Peyer's patch (tissue), 4 donors: ENCODE measurements at regions not wholly inside any gene's neighbourhood (a gene's known extent, or its start where the extent isn't known, plus 50 kb on each side); places are given as distances from the start of the nearest gene placed in this dataset.
"Not testable (repeated sequence)": the region's sequence is repeated elsewhere in the genome, so short reads cannot be mapped to it uniquely, and the experiment has no call there.

ENCODE experiments used
- DNase-seq, 3 donors: peaks; one replicate each; pipeline ENCODE4 v3.0.0-alpha.2; 2017 to 2019
- H3K27ac ChIP-seq, 4 donors: fragments of 200-600 bp; sonication (generic); one replicate each; pipeline ENCODE4 v1.5.1; 2016 to 2019
- H3K27me3 ChIP-seq, 2 donors: fragments of 200-600 bp; sonication (generic); one replicate each; pipeline ENCODE4 v1.5.1; 2019
- H3K36me3 ChIP-seq, 3 donors: fragments of 200-600 bp; sonication (generic); one replicate each; pipeline ENCODE4 v1.5.1; 2016 to 2019
- H3K4me1 ChIP-seq, 4 donors: fragments of 200-600 bp; sonication (generic); one replicate each; pipeline ENCODE4 v1.5.1; 2016 to 2019
- H3K4me3 ChIP-seq, 4 donors: fragments of 200-600 bp; sonication (generic); 1 replicate in 3 of 4; 2 replicates in 1 of 4; pipeline ENCODE4 v1.5.1; 2016 to 2019; ENCODE audit warnings: mild to moderate bottlenecking in 1 of 4
- H3K9me3 ChIP-seq, 4 donors: fragments of 200-600 bp; sonication (generic); one replicate each; pipeline ENCODE4 v1.5.1; 2016 to 2019; ENCODE audit warnings: mild to moderate bottlenecking in 1 of 4
- POLR2A ChIP-seq, 2 donors: fragments of 450-650 bp; IDR thresholded peaks; one replicate each; pipeline ENCODE4 v1.5.1; 2017; ENCODE audit warnings: antibody characterized with exemption in 2 of 2, mild to moderate bottlenecking in 2 of 2, moderate library complexity in 2 of 2
- small RNA-seq, 2 donors: library from RNA; depleted of rRNA; stranded (forward); fragments of <200 nt; gene quantifications; one replicate each; pipeline ENCODE3, GENCODE V24; 2016
- TF ChIP-seq, protein P1 (sequence below), 6 experiments: fragments of 450-650 bp in 4 of 6; fragments of 200-600 bp in 2 of 6; sonication (generic) in 1 of 6; IDR thresholded peaks; one replicate each; pipeline ENCODE4 v1.5.1; 2017 to 2019; ENCODE audit warnings: antibody characterized with exemption in 6 of 6, mild to moderate bottlenecking in 3 of 6, moderate library complexity in 1 of 6

DNA sequence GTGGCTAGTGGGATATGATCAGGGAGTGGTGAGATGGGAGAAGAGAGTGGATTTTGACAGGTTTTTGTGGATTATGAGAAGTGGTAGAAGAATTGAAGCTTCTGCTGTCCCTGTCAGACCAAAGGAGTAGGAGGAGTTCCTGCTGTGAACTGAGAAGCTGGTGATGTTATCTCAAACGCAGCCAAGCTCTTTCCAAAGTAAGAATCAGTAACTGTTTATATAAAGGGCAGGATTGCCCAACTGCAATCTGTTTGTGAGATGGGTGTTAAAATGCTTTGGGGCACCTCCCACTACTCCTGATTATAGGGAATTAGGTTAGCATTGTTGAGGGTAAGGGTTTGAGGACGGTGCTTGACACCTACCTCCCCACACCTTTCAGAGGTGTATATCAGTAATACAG lies 60.5 kb upstream of the USP25 start:
- DNase-seq, result no peak
- H3K4me1 ChIP-seq, result no peaks in the 10 kb centered on the region
- no peaks in the 10 kb centered on the region for H3K9me3 ChIP-seq
- H3K4me3 ChIP-seq, result no peak overlapping the region
- no peaks in the 10 kb centered on the region for H3K27me3 ChIP-seq
- no peaks in the 10 kb centered on the region for H3K36me3 ChIP-seq
- H3K27ac ChIP-seq, result no peak overlapping the region
- TF ChIP-seq POLR2A (IDR thresholded peaks at IDR 0.05), result no peak
- TF ChIP-seq, protein P1, sequence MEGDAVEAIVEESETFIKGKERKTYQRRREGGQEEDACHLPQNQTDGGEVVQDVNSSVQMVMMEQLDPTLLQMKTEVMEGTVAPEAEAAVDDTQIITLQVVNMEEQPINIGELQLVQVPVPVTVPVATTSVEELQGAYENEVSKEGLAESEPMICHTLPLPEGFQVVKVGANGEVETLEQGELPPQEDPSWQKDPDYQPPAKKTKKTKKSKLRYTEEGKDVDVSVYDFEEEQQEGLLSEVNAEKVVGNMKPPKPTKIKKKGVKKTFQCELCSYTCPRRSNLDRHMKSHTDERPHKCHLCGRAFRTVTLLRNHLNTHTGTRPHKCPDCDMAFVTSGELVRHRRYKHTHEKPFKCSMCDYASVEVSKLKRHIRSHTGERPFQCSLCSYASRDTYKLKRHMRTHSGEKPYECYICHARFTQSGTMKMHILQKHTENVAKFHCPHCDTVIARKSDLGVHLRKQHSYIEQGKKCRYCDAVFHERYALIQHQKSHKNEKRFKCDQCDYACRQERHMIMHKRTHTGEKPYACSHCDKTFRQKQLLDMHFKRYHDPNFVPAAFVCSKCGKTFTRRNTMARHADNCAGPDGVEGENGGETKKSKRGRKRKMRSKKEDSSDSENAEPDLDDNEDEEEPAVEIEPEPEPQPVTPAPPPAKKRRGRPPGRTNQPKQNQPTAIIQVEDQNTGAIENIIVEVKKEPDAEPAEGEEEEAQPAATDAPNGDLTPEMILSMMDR (IDR thresholded peaks at IDR 0.05), result no peak

DNA sequence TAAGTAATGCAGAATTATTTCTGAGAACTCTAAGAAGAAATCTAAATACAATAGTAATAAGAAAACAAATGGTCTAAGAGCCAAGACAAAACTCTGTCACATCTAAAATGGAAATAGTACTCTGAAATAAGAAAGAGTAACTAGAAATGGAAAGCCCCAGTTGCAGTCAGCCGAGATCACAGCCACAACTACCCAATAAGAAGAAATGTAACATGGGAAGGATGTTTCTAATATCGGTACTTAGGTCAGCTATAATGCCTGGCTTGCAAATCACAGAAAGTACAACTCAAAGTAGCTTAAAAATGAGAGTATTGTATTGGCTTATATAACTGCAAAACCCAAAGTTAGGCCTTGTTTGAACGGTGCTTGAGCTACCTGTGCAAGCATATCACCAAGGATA lies 58.6 kb upstream of the USP25 start:
- H3K36me3 ChIP-seq, result no peaks in the 10 kb centered on the region
- H3K27me3 ChIP-seq, result no peaks in the 10 kb centered on the region
- TF ChIP-seq, protein P1 (IDR thresholded peaks at IDR 0.05), result no peak
- no peak for TF ChIP-seq POLR2A (IDR thresholded peaks at IDR 0.05)

DNA sequence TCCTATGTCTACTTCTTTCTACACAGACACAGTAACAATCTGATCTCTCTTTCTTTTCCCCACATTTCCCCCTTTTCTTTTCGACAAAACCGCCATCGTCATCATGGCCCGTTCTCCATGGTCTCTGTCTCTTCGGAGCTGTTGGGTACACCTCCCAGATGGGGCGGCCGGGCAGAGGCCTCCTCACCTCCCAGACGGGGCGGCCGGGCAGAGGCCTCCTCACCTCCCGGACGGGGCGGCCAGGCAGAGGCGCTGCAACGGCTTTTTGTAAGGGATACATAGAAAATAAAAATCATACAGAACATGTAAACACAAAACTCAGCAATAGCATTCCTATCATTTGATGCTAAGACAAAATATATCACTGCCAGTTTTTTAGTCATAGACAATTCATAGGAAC lies 57.2 kb upstream of the USP25 start:
- H3K27ac ChIP-seq, H3K9me3 ChIP-seq, DNase-seq, H3K4me3 ChIP-seq, H3K4me1 ChIP-seq, H3K27me3 ChIP-seq, H3K36me3 ChIP-seq: not testable (repeated sequence)

More for the DNA sequence above, 58.6 kb upstream of the USP25 start:
- DNase-seq, result no peak
- no peaks in the 10 kb centered on the region for H3K4me1 ChIP-seq
- H3K27ac ChIP-seq, result no peak overlapping the region
- H3K9me3 ChIP-seq, result no peaks in the 10 kb centered on the region
- no peak overlapping the region for H3K4me3 ChIP-seq

GRCh38 chr21:15676935-15677334 lies 52.8 kb upstream of the USP25 start:
- TF ChIP-seq POLR2A (IDR thresholded peaks at IDR 0.05), result no peak
- TF ChIP-seq, protein P1 (IDR thresholded peaks at IDR 0.05), result no peak
- no peak for DNase-seq

DNA sequence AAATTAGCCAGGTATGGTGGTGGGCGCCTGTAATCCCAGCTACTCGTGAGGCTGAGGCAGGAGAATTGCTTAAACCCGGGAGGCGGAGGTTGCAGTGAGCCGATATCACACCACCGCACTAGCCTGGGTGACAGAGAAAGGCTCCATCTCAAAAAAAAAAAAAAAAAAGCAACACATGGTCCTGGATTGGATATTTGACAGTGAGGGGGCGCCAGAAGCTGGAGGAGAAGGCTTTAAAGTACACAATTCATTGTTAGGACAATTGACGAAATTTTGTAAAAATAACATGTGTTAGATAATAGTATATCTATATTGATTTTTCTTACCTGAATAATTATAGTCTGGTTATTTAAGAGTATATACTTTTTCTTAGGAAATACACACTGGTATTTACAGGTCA lies 50.2 kb upstream of the USP25 start:
- H3K4me3 ChIP-seq, result no peak overlapping the region
- no peak for DNase-seq
- no peaks in the 10 kb centered on the region for H3K4me1 ChIP-seq
- TF ChIP-seq POLR2A (IDR thresholded peaks at IDR 0.05), result no peak
- TF ChIP-seq, protein P1 (IDR thresholded peaks at IDR 0.05), result no peak
- no peaks in the 10 kb centered on the region for H3K36me3 ChIP-seq
- H3K27me3 ChIP-seq, result no peaks in the 10 kb centered on the region
- no peaks in the 10 kb centered on the region for H3K9me3 ChIP-seq
- no peak overlapping the region for H3K27ac ChIP-seq

More at GRCh38 chr21:15676935-15677334, 52.8 kb upstream of the USP25 start:
- no peak overlapping the region for H3K27ac ChIP-seq
- H3K27me3 ChIP-seq, result no peaks in the 10 kb centered on the region
- no peak overlapping the region for H3K4me3 ChIP-seq
- no peaks in the 10 kb centered on the region for H3K36me3 ChIP-seq
- no peaks in the 10 kb centered on the region for H3K9me3 ChIP-seq
- no peaks in the 10 kb centered on the region for H3K4me1 ChIP-seq

Small RNAs in the stretch of these regions (small RNA-seq; reads per million reads assigned to genes)
- gene AF246928.1 (0 reads per million in 2 donors), gene CYCSP42 (0 reads per million in 2 donors), gene RNU6-1326P (0 reads per million in 2 donors)
